Amniotic stem cell (primary cell): ENCODE measurements at regions not wholly inside any gene's neighbourhood (a gene's known extent, or its start where the extent isn't known, plus 50 kb on each side); places are given as distances from the start of the nearest gene placed in this dataset.
"Not testable (repeated sequence)": the region's sequence is repeated elsewhere in the genome, so short reads cannot be mapped to it uniquely, and the experiment has no call there.

Experiments
- DNase-seq: peaks from one replicate; lab custom pipeline; 2025; lab: John Stamatoyannopoulos, UW

DNA sequence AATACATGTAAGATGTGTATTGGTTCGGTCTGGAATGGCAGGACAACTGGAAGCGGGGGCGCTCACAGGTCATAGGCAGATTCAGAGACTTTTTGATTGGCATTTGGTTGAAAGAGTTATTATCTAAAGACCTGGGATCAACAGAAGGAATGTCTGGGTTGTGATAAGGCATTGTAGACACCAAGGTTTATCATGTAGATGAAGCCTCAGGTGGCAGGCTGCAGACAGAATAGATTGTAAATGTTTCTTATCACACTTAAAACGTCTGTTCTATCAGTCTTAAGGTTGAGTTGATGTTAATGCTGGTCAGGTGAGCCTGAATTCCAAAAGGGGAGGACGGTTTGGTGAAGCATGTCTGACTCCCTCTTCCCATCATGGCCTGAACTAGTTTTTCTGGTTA, 295.9 kb upstream of the PROK2 start:
- no peak for DNase-seq

DNA sequence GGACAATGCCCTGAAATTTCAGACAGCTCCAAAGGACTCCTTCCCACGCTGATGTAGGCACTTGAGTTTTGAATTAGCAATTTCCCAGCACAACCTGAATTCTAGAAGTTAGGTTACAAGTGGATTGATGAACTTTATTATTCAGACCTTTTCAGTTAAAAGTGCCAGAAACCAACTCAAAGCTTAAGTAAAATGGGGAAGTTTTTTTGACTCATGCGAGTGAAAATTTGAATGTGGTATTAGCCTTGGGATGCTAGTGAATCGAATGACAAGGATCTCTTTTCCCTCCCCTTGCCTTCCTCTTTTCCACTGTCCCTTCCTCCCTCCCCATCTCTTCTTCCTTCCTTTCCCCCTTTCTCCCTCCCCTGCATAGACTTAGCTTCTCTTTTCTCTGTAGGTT, 295.1 kb upstream of the PROK2 start:
- DNase-seq = no peak

DNA sequence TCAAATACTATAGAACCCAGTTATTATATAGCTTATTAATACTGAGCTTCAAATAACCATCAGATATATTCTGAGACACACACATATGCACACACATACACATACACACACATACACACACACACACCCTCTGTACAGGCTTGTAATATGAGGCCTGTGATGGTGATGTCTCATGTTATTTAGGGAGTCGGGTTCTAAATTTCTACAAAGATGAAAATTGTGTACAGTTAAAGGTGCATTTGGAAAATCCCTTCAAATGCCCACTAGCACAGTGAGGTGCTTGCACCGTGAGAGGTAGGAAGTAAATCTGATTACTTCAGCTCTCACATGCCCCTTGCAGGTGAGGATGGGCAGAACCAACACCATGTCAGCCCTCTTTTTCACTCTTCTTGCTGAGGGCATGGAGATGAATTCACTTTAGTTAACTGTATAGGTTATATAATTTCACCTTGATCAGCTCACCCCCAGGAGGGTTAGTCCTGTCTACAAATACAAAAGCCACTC, 294.5 kb upstream of the PROK2 start:
- no peak for DNase-seq

DNA sequence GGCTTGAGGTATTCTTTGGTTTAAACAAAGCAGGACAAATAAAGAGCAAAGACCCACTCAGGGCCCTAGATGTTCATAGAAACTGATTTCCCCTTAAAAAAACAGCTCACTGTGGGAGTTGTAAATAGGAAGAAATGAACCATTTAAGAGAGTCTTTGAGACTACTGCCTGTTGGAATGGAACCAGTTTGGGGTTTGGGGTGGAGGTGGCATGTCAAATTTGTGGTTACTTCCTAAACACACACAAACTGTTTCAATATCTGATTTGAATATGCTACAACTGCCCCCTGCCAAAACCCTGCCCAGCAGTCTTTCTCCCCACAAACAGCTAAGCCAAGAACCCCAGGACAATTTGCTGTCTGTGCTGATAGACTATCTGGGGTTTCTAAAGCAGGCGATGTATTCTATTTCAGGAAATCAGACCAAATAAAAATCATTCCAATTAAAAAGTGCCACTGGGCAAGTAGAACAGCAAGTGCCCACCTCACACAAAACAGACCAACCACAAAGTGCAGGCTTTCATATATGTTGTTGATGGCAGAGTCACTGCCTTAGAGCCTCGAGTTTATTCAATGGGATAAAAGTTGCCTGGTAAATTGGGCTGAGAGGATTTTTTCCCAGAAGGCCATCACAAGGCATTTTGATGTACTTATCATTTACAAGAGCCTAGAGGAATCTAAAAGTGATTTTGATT, 293.9 kb upstream of the PROK2 start:
- DNase-seq = no peak

DNA sequence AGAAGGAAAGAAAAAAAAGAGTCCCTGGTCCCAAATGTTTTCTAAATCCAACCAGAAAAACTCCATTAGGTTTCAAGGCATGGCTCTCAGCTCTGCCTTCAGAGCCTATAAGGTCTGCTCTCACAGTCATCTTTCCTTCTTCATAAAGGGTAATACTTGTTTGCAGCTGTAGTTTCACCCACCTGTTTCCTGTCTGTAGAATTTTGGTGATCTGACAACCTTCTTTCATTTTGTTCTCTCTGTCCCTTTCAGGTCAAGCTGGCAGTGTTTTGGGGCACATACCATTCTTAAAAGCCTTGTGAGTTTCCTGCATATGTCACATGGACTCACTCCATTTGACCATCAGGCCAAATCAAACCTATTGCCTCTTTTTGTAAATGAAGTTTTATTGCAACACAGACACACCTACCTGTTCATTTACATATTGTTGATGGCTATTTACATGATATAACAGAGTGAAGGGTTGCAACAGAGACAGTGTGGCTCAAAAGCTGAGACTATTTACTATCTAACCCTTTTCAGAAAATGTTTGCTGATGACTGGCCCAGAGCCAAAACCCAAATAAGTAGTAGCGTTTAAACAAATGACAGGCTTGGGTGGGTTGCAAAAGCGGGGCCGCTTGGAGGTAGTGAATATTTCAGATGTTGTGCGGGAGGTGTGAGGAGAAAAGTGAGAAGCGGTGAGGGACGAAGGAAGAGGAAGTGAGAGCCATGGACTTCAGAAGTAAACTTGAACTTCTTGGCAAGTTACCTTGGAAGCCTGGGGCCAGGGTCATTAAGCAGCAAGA, 292.7 kb upstream of the PROK2 start:
- DNase-seq = no peak

DNA sequence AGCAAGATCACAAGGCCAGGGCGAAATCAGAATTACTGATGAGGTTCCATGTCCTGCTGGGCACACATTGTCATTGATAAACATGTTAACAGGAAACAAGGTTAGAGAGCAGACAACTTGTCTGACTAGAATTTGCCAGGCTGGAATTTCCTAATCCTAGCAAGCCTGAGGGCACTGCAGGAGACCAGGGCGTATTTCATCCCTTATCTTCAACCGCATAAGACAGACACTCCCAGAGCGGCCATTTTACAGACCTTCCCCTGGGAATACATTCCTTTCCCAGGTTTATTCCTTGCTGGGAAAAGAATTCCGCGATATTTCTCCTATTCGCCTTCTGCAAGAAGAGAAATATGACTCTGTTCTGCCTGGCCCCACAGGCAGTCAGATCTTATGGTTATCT, 290.9 kb upstream of the PROK2 start:
- DNase-seq = not testable (repeated sequence)

DNA sequence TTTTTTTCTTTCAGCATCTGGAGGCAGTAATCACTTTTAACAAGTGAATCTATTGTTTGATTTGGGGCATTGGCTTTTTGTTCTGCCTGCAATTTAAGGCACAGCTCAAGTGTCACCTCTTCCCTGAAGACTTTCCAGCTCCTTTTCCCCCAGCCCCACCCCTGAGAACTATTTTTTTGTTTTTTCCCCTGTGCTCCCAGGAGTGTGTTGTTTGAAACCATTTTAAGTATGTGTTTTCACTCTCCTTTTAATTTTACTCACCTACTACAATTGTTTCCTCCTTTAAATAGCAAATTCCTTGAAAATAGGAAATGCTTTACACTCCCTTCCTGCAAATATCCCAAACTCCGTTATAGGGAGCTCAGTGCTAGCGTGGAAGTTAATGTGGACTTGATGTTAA, 286.7 kb upstream of the PROK2 start:
- DNase-seq = no peak

DNA sequence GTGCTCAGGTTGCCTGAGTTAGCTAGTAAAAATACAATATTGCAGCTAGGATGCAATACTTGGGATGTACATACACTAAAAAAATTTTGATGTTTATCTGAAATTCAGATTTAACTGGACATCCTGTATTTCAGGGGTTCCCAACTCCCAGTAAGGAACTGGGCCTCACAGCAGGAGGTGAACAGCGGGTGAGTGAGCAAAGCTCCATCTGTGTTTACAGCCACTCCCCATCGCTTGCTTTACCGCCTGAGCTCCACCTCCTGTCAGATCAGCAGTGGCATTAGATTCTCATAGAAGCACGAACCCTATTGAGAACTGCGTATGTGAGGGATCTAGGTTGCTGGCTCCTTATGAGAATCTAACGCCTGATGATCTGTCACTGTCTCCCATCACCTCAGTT, 285.1 kb upstream of the PROK2 start:
- DNase-seq = no peak

DNA sequence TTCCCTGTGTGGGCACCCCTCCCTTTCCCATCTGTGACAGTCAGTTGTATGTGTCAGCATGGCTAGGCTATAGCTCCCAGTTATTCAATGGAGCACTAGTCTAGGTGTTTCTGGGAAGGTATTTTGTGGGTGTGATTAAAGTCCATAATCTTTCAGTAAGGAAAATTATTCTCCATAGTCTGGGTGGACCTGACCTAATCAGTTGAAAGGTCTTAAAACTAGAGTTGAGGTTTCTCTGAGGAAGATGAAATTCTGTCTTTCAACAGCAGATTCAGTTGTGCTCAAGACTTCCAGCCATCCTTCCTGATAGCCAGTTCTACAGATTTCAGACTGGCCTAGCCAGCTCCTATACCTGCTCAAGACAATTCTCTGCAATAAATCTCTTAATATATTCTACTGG, 284.6 kb upstream of the PROK2 start:
- DNase-seq = no peak

DNA sequence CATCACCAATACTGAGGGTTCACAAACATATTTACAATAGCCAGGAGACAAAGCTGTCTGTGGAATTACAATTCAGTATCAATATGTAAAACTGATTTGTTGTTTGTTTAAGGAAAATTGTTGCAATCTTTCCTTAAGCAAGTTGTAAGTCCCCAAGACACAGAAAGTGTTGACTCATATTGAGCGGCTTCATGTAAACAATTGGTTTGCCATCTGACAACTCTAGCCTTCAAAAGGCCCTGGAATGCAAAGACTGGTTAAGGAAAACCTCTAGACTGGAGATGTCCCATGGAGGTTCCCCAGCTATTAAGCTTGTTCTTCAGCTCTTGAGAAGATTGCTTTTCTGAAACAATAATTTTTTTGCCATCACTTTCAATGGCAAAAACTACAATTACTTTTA, 283.7 kb upstream of the PROK2 start:
- DNase-seq = no peak

DNA sequence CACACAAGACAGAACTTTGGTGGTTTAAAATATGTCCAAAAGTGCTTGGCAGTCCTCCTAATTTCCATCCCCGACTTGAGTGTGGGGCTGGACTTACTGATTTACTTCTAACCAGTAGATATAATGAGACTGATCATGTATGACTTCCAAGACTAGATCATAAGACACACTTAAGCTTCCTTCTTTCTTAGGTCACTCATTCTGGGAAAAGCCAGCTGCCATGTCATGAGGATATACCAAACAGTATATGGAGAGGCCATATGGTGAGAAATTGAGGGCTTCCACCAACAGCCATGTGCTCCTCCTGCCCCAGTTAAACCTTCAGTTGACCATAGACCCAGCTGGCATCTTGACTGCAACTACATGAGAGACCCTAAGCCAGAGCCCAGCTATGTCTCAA, 282.8 kb upstream of the PROK2 start:
- no peak for DNase-seq

DNA sequence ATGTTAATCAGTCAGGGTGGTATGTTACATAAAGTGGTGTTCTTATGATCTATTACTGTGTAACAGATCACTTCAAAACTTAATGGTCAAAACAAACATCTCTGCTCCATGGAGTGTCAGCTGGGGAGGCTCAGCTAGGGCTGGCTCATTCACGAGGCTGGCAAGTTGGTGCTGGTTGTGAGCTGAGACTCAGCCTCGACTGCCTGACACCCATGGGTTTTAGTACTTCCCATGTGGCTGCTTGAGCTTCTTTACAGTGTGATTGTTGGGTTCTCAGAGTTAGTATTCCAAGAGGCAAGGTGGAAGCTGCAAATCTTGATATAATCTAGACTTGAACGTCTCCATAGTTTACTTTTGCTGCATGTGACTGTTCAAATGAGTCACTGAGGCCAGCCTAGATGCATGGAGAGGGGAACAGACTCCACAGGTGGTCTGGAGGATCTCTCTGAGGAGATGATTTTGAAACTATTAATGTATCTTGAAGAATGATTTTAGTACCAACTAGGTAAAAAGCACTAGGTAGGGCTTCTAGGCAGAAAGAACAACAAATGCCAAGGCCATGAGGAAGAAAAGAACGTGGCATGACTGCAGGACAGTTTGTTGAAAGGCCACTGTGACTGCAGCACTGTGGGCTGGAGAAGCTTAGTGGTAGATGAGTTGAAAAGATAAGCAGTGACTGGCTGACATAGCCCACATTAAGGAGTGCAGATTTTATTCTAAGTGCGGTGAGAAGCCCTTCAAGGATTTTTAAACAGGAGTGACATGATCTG, 281.1 kb upstream of the PROK2 start:
- no peak for DNase-seq

DNA sequence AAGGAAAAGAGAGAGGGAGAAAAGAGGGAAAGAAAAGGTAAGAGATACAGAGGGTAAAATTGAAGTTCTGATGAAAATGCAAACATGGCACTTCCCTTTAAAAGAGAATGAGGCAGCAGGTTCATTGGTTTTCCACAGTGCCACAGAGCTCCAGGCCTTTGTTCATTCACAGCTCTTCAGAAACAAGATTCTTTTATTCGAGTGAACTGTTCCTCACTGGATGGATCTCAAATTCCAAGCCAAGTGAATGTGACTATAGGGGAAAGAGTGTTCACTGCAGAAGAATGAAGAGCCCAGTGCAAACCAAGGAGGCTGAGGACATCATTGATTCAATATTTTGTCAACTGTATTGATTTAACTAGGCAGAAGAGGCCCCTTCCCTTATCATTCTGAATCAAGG, 280.3 kb upstream of the PROK2 start:
- no peak for DNase-seq

DNA sequence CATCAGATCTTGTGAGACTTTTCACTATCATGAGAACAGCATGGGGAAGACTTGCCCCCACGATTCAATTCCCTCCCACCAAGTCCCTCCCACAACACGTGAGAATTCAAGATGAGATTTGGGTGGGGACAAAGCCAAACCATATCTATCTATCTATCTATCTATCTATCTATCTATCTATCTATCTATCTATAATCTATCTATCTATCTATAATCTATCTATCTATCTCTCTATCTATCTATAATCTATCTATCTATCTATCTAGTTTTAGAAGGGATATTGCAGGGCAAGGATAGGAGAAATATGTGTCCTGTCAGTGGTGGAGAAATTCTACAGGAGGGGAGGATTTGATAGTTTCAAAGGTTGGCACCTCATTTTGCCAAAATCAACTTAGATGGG, 279.8 kb upstream of the PROK2 start:
- not testable (repeated sequence) for DNase-seq

DNA sequence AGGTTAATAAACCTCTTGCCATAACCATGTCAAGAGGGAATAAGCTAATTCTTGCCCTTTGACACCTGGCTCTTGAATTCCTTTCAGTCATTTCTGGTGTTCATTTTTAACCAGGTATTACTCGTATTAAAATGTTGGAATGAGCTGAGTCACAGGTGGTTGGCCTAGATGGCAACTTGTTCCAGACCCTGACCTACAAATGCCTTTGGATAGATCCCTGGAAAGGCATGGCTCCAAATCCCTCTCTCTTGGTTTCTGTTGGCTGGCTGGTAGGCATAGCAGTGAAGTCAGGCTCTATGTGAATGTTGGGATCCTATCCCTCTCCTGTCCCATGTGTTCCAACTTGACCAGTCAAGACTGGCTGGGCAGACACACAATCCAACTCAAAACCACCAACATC, 277.1 kb upstream of the PROK2 start:
- no peak for DNase-seq

DNA sequence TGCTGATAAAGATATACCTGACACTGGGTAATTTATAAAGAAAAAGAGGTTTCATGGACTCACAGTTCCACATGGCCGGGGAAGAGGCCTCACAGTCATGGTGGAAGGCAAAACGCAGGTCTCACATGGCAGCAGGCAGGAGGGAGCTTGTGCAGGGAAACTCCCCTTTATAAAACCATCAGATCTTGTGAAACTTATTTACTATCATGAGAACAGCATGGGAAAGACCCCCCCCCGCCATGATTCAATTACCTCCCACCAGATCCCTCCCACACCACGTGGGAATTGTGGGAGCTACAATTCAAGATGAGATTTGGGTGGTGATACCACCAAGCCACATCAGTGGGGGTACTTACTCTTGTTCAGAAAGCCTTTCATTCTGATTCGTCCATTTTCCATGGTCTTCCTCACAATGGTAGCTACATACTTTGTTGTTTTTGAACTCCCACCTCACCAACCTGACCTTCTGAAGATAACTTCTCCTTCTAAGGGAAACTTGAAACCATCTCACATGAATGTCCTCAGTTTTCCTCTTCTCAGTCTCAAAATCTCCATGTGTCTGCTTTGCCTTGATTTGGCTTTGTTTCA, 275.6 kb upstream of the PROK2 start:
- DNase-seq = no peak

DNA sequence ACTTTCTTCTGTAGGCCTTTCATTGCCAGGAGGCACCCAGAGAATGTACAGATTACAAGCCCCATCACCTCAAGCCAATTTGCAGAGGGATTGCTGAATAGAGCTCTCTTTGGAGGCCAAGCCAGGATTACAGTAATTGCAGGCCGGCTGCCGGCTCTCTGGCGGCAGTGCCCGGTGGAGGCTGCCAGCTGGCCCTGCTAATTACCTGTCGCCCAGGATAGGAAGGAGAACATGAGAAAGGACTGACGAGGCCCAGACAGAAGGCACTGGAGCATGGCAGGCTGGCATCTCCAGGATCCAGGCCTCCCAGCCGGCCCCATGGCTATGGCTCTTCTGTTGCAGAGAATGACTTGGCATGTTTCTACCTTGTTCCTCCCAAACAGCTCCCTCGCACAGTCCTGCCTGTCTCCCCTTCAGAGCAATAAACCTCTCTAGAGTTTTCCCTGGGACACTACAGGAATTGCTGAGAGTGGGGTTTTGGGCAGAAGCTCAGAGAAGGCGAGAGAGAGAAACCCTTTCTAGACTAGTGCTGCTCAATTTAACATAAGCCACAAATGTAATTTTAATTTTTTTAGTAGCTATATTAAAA, 273.6 kb upstream of the PROK2 start:
- DNase-seq = no peak

DNA sequence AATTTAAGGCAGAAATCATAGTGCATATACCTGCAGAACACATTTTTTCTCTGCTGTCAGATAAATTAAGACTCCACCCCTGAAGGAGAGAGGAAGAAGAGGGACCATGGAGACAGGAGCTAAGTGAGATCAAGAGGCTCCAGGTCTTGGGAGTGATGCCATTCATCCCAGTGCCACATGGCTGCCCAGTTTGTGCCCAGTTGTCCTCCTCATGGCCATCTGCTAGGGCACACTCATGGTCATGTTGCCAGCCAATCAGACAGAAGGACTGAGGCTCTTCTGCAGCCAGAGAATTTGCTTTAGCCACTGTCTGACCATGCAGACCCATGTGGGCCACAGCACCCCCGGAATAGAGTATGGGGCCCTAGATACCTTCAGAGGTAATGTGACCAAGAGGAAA, 270.5 kb upstream of the PROK2 start:
- no peak for DNase-seq

DNA sequence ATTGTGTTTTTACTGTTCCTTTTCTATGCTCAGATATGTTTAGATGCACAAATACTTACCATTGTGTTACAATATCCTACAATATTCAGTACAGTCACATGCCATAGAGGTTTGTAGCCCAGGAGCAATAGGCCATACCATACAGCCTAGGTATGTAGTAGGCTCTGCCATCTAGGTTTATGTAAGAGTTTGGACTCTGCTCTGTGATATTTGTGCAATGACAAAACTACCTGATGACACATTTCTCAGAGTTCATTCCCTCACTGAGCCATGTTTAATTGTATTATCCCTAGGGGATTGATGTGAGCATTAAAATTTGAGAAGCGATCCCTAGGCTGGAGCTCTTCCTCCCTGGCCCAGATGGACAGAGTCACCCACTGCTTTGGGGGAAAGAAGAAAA, 270.0 kb upstream of the PROK2 start:
- DNase-seq = no peak

DNA sequence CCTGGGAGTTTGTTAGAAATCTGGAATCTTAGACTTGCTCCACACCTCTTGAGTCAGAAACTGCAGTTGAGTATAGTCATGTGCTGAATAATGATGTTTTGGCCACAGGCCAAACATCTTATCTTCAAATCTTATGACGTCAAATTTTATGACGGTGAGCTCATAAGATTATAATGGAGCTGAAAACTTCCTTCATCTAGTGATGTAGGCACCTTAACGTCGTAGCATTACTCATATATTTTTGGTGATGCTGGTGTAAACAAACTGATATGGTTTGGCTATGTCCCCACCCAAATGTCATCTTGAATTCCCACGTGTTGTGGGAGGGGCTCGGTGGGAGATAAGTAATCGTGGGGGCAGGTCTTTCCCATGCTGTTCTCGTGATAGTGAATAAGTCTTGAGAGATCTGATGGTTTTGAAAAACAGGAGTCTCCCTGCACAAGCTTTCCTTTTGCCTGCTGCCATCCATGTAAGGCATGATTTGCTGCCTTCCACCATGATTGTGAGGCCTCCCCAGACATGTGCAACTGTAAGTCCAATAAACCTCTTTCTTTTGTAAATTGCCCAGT, 268.0 kb upstream of the PROK2 start:
- no peak for DNase-seq

DNA sequence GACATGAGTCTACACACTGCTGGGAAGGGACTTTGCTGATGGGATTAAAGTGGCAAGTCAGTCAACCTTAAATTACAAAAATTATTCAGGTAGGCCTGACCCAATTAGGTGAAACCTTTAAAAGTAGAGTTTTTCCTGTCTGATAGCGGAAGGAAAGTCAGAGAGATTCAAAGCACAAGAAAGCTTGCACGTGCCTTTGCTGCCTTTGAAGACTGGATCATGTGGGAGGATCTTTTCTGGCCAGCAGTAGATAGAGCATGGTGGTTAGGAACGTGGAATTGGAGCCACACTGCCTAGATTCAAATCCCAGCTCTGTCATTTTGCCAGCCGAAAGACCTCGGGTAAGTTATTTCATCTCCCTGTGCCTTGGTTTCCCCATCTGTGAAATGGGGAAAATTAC, 265.8 kb upstream of the PROK2 start:
- DNase-seq = no peak
